GM13977 (cell line): ENCODE measurements at regions not wholly inside any gene's neighbourhood (a gene's known extent, or its start where the extent isn't known, plus 50 kb on each side); places are given as distances from the start of the nearest gene placed in this dataset.
"Not testable (repeated sequence)": the region's sequence is repeated elsewhere in the genome, so short reads cannot be mapped to it uniquely, and the experiment has no call there.

ENCODE experiments used
- DNase-seq: peaks from one replicate; pipeline ENCODE4 v3.0.0; 2012; ENCODE audit warnings: low spot score
- in situ Hi-C: fragments of 300-500 bp; cut with MboI; formaldehyde crosslinking; loops from one replicate; pipeline ENCODE4 v1.12.0; 2022; ENCODE audit warnings: low sequenced_read_pairs, low pct_unique_long_range_greater_than_20kb, mixed read lengths, inconsistent platforms; ENCODE audit not compliant: unreplicated experiment
- TF ChIP-seq, protein P1 (sequence below): IDR thresholded peaks from 2 replicates; pipeline ENCODE4 v1.5.1; 2012; ENCODE audit warnings: mild to moderate bottlenecking, control low read depth; ENCODE audit not compliant: insufficient read depth; ENCODE audit errors: extremely low read depth, missing control alignments

DNA sequence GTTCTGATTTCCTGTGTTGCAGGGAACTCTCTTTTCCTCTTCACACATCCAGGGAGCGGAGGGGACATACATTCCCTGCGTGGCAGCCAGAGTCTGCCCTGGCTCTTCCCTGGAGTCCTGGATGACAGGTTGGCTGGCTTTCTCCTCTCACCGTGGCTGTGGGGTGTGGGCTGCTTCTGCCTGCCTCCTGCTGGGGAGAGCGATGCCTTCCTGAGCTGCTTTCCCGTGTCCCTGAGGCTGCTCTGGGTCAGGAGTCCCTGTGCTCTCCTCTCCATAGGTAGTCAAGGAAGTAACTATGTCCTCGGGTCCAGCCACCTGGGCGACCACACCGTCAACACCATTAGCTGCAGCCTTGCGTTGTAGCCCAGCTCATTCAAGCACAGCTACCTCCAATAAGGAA is 451.7 kb downstream of the QKI start:
- DNase-seq = no peak
- in situ Hi-C loops = no loop called here
- TF ChIP-seq, protein P1, sequence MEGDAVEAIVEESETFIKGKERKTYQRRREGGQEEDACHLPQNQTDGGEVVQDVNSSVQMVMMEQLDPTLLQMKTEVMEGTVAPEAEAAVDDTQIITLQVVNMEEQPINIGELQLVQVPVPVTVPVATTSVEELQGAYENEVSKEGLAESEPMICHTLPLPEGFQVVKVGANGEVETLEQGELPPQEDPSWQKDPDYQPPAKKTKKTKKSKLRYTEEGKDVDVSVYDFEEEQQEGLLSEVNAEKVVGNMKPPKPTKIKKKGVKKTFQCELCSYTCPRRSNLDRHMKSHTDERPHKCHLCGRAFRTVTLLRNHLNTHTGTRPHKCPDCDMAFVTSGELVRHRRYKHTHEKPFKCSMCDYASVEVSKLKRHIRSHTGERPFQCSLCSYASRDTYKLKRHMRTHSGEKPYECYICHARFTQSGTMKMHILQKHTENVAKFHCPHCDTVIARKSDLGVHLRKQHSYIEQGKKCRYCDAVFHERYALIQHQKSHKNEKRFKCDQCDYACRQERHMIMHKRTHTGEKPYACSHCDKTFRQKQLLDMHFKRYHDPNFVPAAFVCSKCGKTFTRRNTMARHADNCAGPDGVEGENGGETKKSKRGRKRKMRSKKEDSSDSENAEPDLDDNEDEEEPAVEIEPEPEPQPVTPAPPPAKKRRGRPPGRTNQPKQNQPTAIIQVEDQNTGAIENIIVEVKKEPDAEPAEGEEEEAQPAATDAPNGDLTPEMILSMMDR = no peak

DNA sequence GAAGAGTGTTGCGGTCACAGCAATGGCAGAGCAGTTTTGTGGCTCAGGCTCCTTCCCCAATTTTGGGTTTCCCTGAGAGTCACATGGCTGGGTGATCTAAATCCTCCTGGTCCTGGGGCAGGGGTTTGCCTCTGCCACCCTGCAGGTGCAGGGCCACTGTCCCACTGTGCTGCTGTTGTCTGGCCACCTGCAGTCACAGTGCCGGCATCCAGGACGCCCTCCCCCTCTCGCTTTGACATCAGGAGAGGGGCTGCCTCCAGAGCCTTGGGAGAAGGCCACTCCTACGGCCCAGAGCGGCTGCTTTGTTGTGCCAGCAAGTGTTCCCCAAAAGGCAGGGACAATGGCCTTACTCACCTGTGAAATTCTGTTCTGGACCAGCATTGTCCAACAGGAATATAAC is 449.0 kb downstream of the QKI start:
- TF ChIP-seq, protein P1 = no peak
- DNase-seq = no peak
- in situ Hi-C loops = no loop called here

DNA sequence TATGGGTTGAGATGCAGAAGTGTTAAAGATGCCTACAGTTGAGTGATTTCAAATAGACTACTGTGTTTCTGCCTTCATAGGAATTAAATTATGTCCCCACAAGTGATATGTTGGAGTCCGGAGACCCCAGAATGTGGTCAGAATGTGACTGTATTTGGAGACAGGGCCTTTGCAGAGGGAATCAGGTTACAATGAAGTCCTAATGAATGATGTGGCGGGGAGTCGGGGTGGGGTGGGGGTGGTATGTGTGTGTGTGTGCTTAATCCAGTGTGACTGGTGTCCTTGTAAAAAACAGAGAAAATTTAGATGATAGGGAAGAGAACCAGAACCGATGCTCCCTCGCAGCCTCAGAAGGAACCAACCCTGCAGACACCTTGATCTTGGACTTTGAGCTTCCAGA is 448.2 kb downstream of the QKI start:
- DNase-seq = no peak
- TF ChIP-seq, protein P1 = no peak
- in situ Hi-C loops = no loop called here

DNA sequence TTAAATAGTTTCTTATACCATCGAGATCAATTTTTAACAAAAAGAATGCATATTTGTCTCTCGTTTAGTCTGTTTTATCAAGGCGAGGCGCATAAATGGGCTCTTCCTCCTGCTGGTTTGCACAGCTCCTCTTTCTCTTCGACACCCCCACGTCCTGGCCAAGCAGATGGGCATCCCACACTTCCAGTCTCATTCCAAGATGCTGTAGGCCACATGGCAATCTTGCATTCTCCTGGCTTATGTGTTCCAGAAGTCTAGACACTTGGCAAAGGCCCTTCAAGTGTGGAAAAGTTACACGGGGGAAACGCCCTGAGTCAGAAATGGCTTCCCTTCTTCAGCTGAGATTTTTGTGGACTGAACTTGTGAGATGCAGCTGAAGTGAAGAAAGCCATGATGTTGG is 447.1 kb downstream of the QKI start:
- TF ChIP-seq, protein P1 = no peak
- in situ Hi-C loops = no loop called here

DNA sequence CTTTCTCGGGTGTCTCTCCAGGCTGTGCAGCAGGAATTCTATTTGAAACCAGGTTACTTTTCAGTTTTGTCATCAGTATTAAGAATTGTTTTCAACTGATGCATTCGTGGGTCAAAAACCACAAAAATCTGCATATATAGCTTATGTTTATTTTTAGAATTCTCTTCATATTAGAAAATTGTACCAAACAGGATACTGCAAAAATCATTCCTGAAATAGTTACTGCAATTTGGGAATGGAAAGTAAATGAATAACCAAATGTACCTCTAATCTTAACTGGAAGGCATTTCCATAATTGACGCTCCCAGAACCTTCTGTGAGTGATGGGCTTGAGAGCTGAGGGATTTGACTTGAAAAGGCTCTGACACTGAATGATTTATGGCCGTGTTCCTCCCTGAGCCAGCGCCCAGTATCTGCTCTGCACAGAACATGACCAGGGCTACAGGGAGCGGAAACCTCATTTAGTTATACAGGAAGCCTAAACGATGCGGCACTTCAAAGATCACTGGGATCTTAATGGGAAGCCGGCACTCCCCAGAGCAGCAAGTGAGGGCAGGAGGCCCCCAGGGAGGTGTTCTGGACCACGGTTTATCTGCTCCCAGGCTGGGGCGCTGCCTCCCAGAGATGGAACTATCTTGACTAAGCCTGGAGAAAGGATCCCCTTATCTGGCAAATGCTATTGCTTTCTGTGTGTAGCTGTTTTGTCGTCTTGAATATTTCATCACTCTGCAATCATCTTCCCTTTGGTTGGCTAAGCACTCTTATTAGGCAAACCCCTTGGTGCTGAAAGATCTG is 446.0 kb downstream of the QKI start:
- in situ Hi-C loops = no loop called here
- DNase-seq = no peak
- TF ChIP-seq, protein P1 = no peak

More for the DNA sequence above, 447.1 kb downstream of the QKI start:
- DNase-seq = no peak

DNA sequence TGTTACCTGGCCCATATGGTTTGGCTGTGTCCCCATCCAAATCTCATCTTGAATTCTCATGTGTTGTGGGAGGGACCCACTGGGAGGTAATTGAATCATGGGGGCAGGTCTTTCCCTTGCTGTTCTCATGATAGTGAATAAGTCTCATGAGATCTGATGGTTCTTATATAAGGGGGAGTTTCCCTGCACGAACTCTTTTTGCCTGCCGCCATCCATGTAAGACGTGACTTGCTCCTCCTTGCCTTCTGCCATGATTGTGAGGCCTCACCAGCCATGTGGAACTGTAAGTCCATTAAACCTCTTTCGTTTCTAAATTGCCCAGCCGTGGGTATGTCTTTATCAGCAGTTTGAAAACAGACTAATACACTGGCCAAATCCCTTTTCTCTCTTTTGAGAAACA is 444.4 kb downstream of the QKI start:
- DNase-seq, in situ Hi-C loops: not testable (repeated sequence)

DNA sequence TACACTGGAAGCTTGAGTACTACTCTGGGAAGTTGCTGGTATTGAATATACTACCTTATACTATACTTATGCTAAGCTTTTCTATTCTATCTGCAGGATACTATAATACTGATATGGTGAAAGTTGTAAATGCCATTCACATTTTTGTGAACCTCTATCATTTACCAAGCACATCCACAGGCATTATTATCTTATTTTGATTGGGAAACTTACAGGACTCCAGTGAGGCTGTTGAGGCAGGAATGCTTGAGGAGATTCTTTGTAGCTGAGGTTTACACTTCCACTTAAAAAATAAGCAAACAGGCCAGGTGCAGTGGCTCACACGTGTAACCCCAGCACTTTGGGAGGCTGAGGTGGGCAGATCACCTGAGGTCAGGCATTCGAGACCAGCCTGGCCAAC is 442.9 kb downstream of the QKI start:
- in situ Hi-C loops = no loop called here
- TF ChIP-seq, protein P1 = no peak

More for the DNA sequence above, 442.9 kb downstream of the QKI start:
- no peak for DNase-seq
